OCI-LY3 (cell line): ENCODE measurements at regions not wholly inside any gene's neighbourhood (a gene's known extent, or its start where the extent isn't known, plus 50 kb on each side); places are given as distances from the start of the nearest gene placed in this dataset.

Source experiments
- H2AFZ ChIP-seq: fragments of 200-600, 300-600 bp; shearing (Covaris generic); 2 replicates; pipeline ENCODE4 v1.6.0; 2014; ENCODE audit warnings: antibody characterized with exemption, low read depth, low read length
- H3K27ac ChIP-seq: fragments of 200-600, 300-600 bp; sonication (generic); 2 replicates; pipeline ENCODE4 v1.5.1; 2014; ENCODE audit warnings: mild to moderate bottlenecking, low read length, moderate library complexity, mixed read lengths
- H3K27me3 ChIP-seq: fragments of 200-600, 300-600 bp; sonication (generic); 2 replicates; pipeline ENCODE4 v1.6.1; 2014; ENCODE audit warnings: low read depth, low read length, mixed read lengths
- H3K36me3 ChIP-seq: fragments of 200-600, 300-600 bp; sonication (generic); replicated peaks from 2 replicates; pipeline ENCODE3; 2014; ENCODE audit warnings: low read depth, low read length, mixed read lengths
- H3K4me1 ChIP-seq: fragments of 300-600, 200-600 bp; sonication (generic); 2 replicates; pipeline ENCODE4 v1.6.1; 2014; ENCODE audit warnings: low read length, mixed read lengths
- H3K4me2 ChIP-seq: fragments of 200-600, 300-600 bp; sonication (generic); 2 replicates; pipeline ENCODE4 v1.6.1; 2014; ENCODE audit warnings: low read length, mixed read lengths
- H3K4me3 ChIP-seq: fragments of 300-600, 200-600 bp; sonication (generic); 2 replicates; pipeline ENCODE4 v1.5.1; 2014; ENCODE audit warnings: antibody characterized with exemption, mild to moderate bottlenecking, low read length, moderate library complexity
- H3K79me2 ChIP-seq: fragments of 300-600, 200-600 bp; shearing (Covaris generic); 2 replicates; pipeline ENCODE4 v1.6.1; 2014; ENCODE audit warnings: mild to moderate bottlenecking, low read length, mixed read lengths
- H3K9ac ChIP-seq: fragments of 300-600, 200-600 bp; shearing (Covaris generic); 2 replicates; pipeline ENCODE4 v1.6.0; 2014; ENCODE audit warnings: mild to moderate bottlenecking, low read length, moderate library complexity
- H3K9me3 ChIP-seq: fragments of 200-600, 300-600 bp; shearing (Covaris generic); 2 replicates; pipeline ENCODE4 v1.6.1; 2014; ENCODE audit warnings: low read length, mixed read lengths; ENCODE audit not compliant: insufficient read depth
- H4K20me1 ChIP-seq: fragments of 200-600, 300-600 bp; sonication (generic); 2 replicates; pipeline ENCODE4 v1.6.1; 2016; ENCODE audit warnings: low read length, mixed read lengths; ENCODE audit not compliant: insufficient read depth
- CTCF ChIP-seq: fragments of 200-600, 300-600 bp; sonication (generic); IDR thresholded peaks from 2 replicates; pipeline ENCODE4 v1.5.1; 2014; ENCODE audit warnings: antibody characterized with exemption, low read length, low read depth
- EZH2phosphoT487 ChIP-seq: fragments of 200-600 bp; shearing (Covaris generic); IDR thresholded peaks from 2 replicates; pipeline ENCODE4 v1.6.1; 2018; ENCODE audit warnings: antibody characterized with exemption, mixed run types, low read depth

DNA sequence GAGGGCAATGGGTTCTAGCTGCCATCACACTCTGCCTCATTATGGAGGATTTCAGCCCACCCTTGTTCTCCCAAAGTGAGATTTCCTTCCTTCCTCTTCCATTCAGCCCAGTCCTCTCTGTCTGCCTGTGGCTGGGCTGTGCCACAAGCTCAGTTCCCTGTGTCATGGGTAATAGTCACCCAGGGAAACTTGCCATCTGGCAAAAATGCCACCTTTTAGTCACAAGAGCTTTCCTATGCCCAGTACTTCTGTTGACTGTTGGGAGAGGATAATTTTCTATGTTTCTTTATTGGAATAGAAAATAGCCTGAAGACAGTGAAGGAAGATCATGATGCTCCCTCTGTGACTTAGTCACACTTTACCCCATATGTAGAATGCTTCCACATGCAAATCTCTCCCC, 71.4 kb downstream of the TLR4 start:
- no peaks in the 10 kb centered on the region for H3K27me3 ChIP-seq
- peak overlapping the region; percentile 64 for H3K4me2 ChIP-seq
- no peaks in the 10 kb centered on the region for H3K36me3 ChIP-seq
- H3K4me1 ChIP-seq = peaks cover 50% of the 10 kb centered on the region
- no peaks in the 10 kb centered on the region for H4K20me1 ChIP-seq
- no peak for TF ChIP-seq CTCF
- TF ChIP-seq EZH2phosphoT487 = no peak
- no peak overlapping the region for H3K9ac ChIP-seq
- no peaks in the 10 kb centered on the region for H3K79me2 ChIP-seq
- no peak overlapping the region for H3K4me3 ChIP-seq
- H3K27ac ChIP-seq = peak overlapping the region; percentile 65
- no peak overlapping the region for H2AFZ ChIP-seq
- H3K9me3 ChIP-seq = no peaks in the 10 kb centered on the region

- no peak for TF ChIP-seq EZH2phosphoT487
- TF ChIP-seq CTCF = no peak
- Histone ChIP-seq H3K4me1 (peaks cover 60% of the 10 kb centered on the region), H2AFZ (no peak overlapping the region), H3K4me3 (peak overlapping the region; percentile 30), H3K4me2 (peak overlapping the region; percentile 58), H3K27me3 (no peaks in the 10 kb centered on the region), H3K27ac (peak overlapping the region; percentile 59), H3K9me3 (no peaks in the 10 kb centered on the region), H4K20me1 (no peaks in the 10 kb centered on the region), H3K9ac (no peak overlapping the region), H3K79me2 (no peaks in the 10 kb centered on the region), H3K36me3 (no peaks in the 10 kb centered on the region)
Measured at GRCh38 chr9:117777823-117778222, 73.6 kb downstream of the TLR4 start.

DNA sequence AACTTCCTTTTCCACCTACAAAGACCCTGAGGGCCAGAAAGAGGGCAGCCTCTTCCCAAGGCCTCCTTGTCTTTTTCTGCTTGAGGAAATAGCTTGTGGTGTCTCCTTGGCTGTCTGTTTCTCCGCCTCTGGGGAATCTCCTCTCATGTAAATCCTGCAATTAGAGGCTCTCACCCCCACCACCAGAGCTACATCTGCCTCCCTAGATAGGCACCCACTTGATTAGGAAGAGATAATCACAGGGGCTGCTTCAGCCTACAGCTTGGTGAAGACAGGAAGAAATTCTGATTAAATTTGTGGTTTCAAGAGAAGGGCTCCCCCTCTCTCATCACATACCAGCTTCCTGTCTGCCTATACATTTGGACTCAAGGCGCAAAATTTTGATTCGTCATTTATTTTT, 75.6 kb downstream of the TLR4 start:
- no peak overlapping the region for H3K9ac ChIP-seq

More for the DNA sequence above, 75.6 kb downstream of the TLR4 start:
- Histone ChIP-seq H3K27me3 (no peaks in the 10 kb centered on the region), H3K4me2 (0 out of 2 replicates have a peak overlapping the region, but pooled peaks have one; percentile 14), H3K9me3 (0 out of 2 replicates have a peak, but pooled peaks cover 4% of the 10 kb centered on the region), H2AFZ (no peak overlapping the region), H4K20me1 (no peaks in the 10 kb centered on the region), H3K4me3 (no peak overlapping the region), H3K4me1 (peaks cover 76% of the 10 kb centered on the region), H3K36me3 (no peaks in the 10 kb centered on the region), H3K27ac (no peak overlapping the region), H3K79me2 (no peaks in the 10 kb centered on the region)
- TF ChIP-seq CTCF = no peak
- TF ChIP-seq EZH2phosphoT487 = no peak
